ENCODE measurements at regions not wholly inside any gene's neighbourhood (a gene's known extent, or its start where the extent isn't known, plus 50 kb on each side); places are given as distances from the start of the nearest gene placed in this dataset.

DNA sequence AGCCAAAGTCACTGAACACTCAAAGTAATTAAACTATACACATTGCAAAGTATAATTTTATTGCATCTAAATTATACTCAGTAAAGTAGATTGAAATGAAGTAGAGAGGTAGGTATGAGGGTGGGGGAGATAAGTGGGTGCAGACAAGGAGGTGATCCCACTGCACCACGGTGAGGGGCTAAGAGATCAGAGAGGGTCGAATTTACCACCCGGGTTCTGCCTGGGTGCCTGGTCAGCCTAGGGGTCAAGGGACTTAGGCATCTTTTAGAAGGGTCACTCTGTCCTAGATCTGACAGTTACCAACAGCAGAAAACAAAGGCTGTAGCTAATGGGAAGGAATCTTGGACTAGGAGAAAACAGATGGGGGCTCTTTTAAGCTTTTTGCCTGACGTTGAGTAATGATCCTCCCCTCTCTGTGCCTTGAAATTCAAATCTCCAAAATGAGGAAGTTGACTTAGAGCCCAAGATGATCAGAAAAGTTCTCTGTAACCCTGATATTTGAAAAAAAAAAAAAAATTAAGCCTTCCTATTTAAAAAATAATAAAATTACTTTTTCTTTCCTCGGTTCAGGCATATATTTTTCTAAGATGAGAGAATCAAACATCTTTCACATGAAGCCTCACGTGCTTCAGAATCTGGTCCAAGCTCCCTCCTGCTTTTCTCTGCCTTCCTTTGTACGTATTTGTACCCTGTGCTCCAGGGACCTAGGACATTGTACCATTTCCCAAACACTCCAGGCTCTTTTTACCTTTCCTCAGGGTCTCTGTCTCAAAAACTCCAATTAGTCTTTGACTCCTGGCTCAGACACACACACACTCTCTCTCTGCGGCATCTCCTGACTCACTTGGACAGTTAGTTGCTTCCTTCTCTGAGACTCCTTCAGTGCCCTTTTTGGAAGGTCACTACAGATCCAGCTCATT lies 353.9 kb downstream of the CYRIA start:
- TF ChIP-seq EZH2 (IDR thresholded peaks at IDR 0.05; ENCODE audit: borderline replicate concordance, low read length) = no peak
- TF ChIP-seq, protein P1, sequence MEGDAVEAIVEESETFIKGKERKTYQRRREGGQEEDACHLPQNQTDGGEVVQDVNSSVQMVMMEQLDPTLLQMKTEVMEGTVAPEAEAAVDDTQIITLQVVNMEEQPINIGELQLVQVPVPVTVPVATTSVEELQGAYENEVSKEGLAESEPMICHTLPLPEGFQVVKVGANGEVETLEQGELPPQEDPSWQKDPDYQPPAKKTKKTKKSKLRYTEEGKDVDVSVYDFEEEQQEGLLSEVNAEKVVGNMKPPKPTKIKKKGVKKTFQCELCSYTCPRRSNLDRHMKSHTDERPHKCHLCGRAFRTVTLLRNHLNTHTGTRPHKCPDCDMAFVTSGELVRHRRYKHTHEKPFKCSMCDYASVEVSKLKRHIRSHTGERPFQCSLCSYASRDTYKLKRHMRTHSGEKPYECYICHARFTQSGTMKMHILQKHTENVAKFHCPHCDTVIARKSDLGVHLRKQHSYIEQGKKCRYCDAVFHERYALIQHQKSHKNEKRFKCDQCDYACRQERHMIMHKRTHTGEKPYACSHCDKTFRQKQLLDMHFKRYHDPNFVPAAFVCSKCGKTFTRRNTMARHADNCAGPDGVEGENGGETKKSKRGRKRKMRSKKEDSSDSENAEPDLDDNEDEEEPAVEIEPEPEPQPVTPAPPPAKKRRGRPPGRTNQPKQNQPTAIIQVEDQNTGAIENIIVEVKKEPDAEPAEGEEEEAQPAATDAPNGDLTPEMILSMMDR (IDR thresholded peaks at IDR 0.05; ENCODE audit: low read length) = no peak
